Epithelial cell of esophagus (primary cell): ENCODE measurements at regions not wholly inside any gene's neighbourhood (a gene's known extent, or its start where the extent isn't known, plus 50 kb on each side); places are given as distances from the start of the nearest gene placed in this dataset.

ENCODE experiments used
- DNase-seq: peaks from one replicate; pipeline ENCODE4 v3.0.0; 2010; ENCODE audit warnings: low read depth
- H3K4me3 ChIP-seq: 2 replicates; pipeline ENCODE4 v1.5.1; 2011; ENCODE audit warnings: mild to moderate bottlenecking, low read length, control low read depth
- CTCF ChIP-seq: IDR thresholded peaks from 2 replicates; pipeline ENCODE4 v1.5.1; 2011; ENCODE audit warnings: low read depth, mild to moderate bottlenecking, low read length, control low read depth, inconsistent platforms; ENCODE audit not compliant: insufficient read depth; ENCODE audit errors: missing control alignments

GRCh38 chr5:62708481-62709325 is 130.1 kb downstream of the LRRC70 start:
- no peak for DNase-seq
- no peak for TF ChIP-seq CTCF
- H3K4me3 ChIP-seq, result no peak overlapping the region

GRCh38 chr5:62707563-62707962 is 128.9 kb downstream of the LRRC70 start:
- no peak for DNase-seq
- no peak for TF ChIP-seq CTCF

GRCh38 chr5:62707131-62707530 is 128.5 kb downstream of the LRRC70 start:
- no peak for TF ChIP-seq CTCF
- H3K4me3 ChIP-seq, result no peak overlapping the region
- DNase-seq, result no peak

More at GRCh38 chr5:62707563-62707962, 128.9 kb downstream of the LRRC70 start:
- H3K4me3 ChIP-seq, result no peak overlapping the region

- no peak for TF ChIP-seq CTCF
- DNase-seq, result no peak
- H3K4me3 ChIP-seq, result no peak overlapping the region
These were observed 126.4 kb downstream of the LRRC70 start for GRCh38 chr5:62705022-62705421.

- no peak for DNase-seq
- TF ChIP-seq CTCF, result no peak
- H3K4me3 ChIP-seq, result no peak overlapping the region
These were observed 123.5 kb downstream of the LRRC70 start for GRCh38 chr5:62702126-62702525.

GRCh38 chr5:62701036-62701435 is 122.4 kb downstream of the LRRC70 start:
- no peak for DNase-seq
- H3K4me3 ChIP-seq, result no peak overlapping the region
- TF ChIP-seq CTCF, result no peak

GRCh38 chr5:62698756-62699155 is 120.1 kb downstream of the LRRC70 start:
- no peak for TF ChIP-seq CTCF
- no peak for DNase-seq
- no peak overlapping the region for H3K4me3 ChIP-seq
